Left ventricle myocardium superior (tissue), 1 donor: ENCODE measurements at regions not wholly inside any gene's neighbourhood (a gene's known extent, or its start where the extent isn't known, plus 50 kb on each side); places are given as distances from the start of the nearest gene placed in this dataset.

ENCODE experiments used
- ATAC-seq: fragments of 200-7000 bp; cut with Tn5 transposase; one replicate; pipeline ENCODE4 v1.9.1; 2020; ENCODE audit warnings: mild to moderate bottlenecking, moderate library complexity
- DNase-seq: peaks from one replicate; pipeline ENCODE4 v3.0.0-alpha.2; 2020
- intact Hi-C: fragments of 100-400 bp; cut with micrococcal nuclease; formaldehyde crosslinking; loops from one replicate; pipeline ENCODE4 v1.11.0; 2022
- donor health status: DM: no; HTN: yes; CAD: no; lungs with severe emphysema.

- intact Hi-C loops = no loop called here
- DNase-seq (no peak), ATAC-seq (no peak)
Observed at GRCh38 chr7:25918731-25919130, 233.3 kb upstream of the NFE2L3 start.

GRCh38 chr7:25922296-25922695 lies 229.7 kb upstream of the NFE2L3 start:
- intact Hi-C loops = loop anchor here (2.0 kb wide), 1 partner anchor 39 kb away; no protein-coding TSS in a partner anchor
- ATAC-seq (no peak), DNase-seq (no peak)

GRCh38 chr7:25923741-25924460 lies 228.1 kb upstream of the NFE2L3 start:
- intact Hi-C loops = loop anchor here (2.0 kb wide), 1 partner anchor 41 kb away; no protein-coding TSS in a partner anchor
- no peak for ATAC-seq
- no peak for DNase-seq

GRCh38 chr7:25926009-25926408 lies 226.0 kb upstream of the NFE2L3 start:
- no peak for DNase-seq
- ATAC-seq = no peak
- intact Hi-C loops = no loop called here

GRCh38 chr7:25926451-25926850 lies 225.5 kb upstream of the NFE2L3 start:
- ATAC-seq = no peak
- no peak for DNase-seq
- intact Hi-C loops = no loop called here

GRCh38 chr7:25926891-25927625 lies 224.9 kb upstream of the NFE2L3 start:
- no peak for ATAC-seq
- no peak for DNase-seq
- intact Hi-C loops = no loop called here

GRCh38 chr7:25927626-25927978 lies 224.4 kb upstream of the NFE2L3 start:
- DNase-seq = no peak
- no peak for ATAC-seq
- intact Hi-C loops = no loop called here

GRCh38 chr7:25928549-25929330 lies 223.3 kb upstream of the NFE2L3 start:
- intact Hi-C loops = no loop called here
- DNase-seq (no peak), ATAC-seq (no peak)

- ATAC-seq (no peak), DNase-seq (no peak)
- intact Hi-C loops = no loop called here
Observed at GRCh38 chr7:25929448-25929847, 222.6 kb upstream of the NFE2L3 start.

GRCh38 chr7:25930492-25931048 lies 221.4 kb upstream of the NFE2L3 start:
- ATAC-seq = no peak
- no peak for DNase-seq
- intact Hi-C loops = no loop called here

- DNase-seq = no peak
- intact Hi-C loops = no loop called here
- ATAC-seq = no peak
Observed at GRCh38 chr7:25931156-25931555, 220.8 kb upstream of the NFE2L3 start.

- ATAC-seq = no peak
Observed at GRCh38 chr7:25933921-25934320, 218.1 kb upstream of the NFE2L3 start.

GRCh38 chr7:25940086-25940906 lies 211.7 kb upstream of the NFE2L3 start:
- no peak for DNase-seq
- ATAC-seq = no peak
- intact Hi-C loops = no loop called here

More at GRCh38 chr7:25933921-25934320, 218.1 kb upstream of the NFE2L3 start:
- intact Hi-C loops = no loop called here
- no peak for DNase-seq

GRCh38 chr7:25944777-25945515 lies 207.1 kb upstream of the NFE2L3 start:
- intact Hi-C loops = no loop called here
- ATAC-seq = no peak
- DNase-seq = no peak

- DNase-seq (no peak), ATAC-seq (no peak)
- intact Hi-C loops = no loop called here
Observed at GRCh38 chr7:25945608-25946007, 206.4 kb upstream of the NFE2L3 start.

GRCh38 chr7:25946181-25946580 lies 205.8 kb upstream of the NFE2L3 start:
- DNase-seq = no peak
- intact Hi-C loops = no loop called here
- no peak for ATAC-seq

- DNase-seq = no peak
- no peak for ATAC-seq
- intact Hi-C loops = no loop called here
Observed at GRCh38 chr7:25947669-25948516, 204.1 kb upstream of the NFE2L3 start.
